Sigmoid colon (tissue), 6 donors: ENCODE measurements at regions not wholly inside any gene's neighbourhood (a gene's known extent, or its start where the extent isn't known, plus 50 kb on each side); places are given as distances from the start of the nearest gene placed in this dataset.

Experiments used
- DNase-seq: peaks from one replicate; pipeline ENCODE4 v3.0.0-alpha.2; 2019
- H3K27ac ChIP-seq, 4 donors: fragments of 200-600 bp; sonication (generic); one replicate each; pipeline ENCODE4 v1.5.1; 2016 to 2019; ENCODE audit warnings: mild to moderate bottlenecking in 1 of 4
- H3K27me3 ChIP-seq, 3 donors: fragments of 200-600 bp; sonication (generic); one replicate each; pipeline ENCODE4 v1.5.1; 2019; ENCODE audit warnings: mild to moderate bottlenecking in 1 of 3
- H3K36me3 ChIP-seq, 4 donors: fragments of 200-600 bp; sonication (generic); one replicate each; pipeline ENCODE4 v1.5.1; 2016 to 2019
- H3K4me1 ChIP-seq, 4 donors: fragments of 200-600 bp; sonication (generic); one replicate each; pipeline ENCODE4 v1.5.1; 2017 to 2019
- H3K4me3 ChIP-seq, 4 donors: fragments of 200-600 bp; sonication (generic); one replicate each; pipeline ENCODE4 v1.5.1; 2017 to 2019; ENCODE audit warnings: mild to moderate bottlenecking in 2 of 4, moderate library complexity in 1 of 4
- H3K9me3 ChIP-seq, 4 donors: fragments of 200-600 bp in 3 of 4; sonication (generic) in 3 of 4; one replicate each; pipeline versions ENCODE4 v1.5.1 to v1.6.1; 2013 to 2019
- CTCF ChIP-seq, 4 experiments: fragments of 450-650 bp in 3 of 4; fragments of 200-600 bp in 1 of 4; IDR thresholded peaks; one replicate each; pipeline ENCODE4 v1.5.1; 2016 to 2019; ENCODE audit warnings: antibody characterized with exemption in 4 of 4, mild to moderate bottlenecking in 3 of 4, moderate library complexity in 2 of 4
- EP300 ChIP-seq, 4 donors: sonication (generic); formaldehyde crosslinking; IDR thresholded peaks; one replicate each; pipeline ENCODE4 v1.6.1; 2017; ENCODE audit warnings: antibody characterized with exemption in 4 of 4
- POLR2A ChIP-seq, 2 donors: fragments of 450-650 bp; IDR thresholded peaks; one replicate each; pipeline ENCODE4 v1.6.1; 2016; ENCODE audit warnings: antibody characterized with exemption in 2 of 2, mild to moderate bottlenecking in 2 of 2, moderate library complexity in 2 of 2
- POLR2AphosphoS5 ChIP-seq, 4 donors: sonication (generic); formaldehyde crosslinking; IDR thresholded peaks; one replicate each; pipeline ENCODE4 v1.6.1; 2017; ENCODE audit warnings: antibody characterized with exemption in 4 of 4
- WGBS, 2 donors: extraction: QIAGEN DNeasy Blood & Tissue Kit; methylation state at CpG; one replicate each; pipeline ENCODE4 v1.1.7; 2013; 5-methylcytosine and 5-hydroxymethylcytosine counted together
- intact Hi-C: fragments of 100-400 bp; cut with DNase I; formaldehyde crosslinking; loops from one replicate; pipeline ENCODE4 v1.15.1; 2023
- donor health status: healthy with polysubstance abuse.
- donor health status: healthy.

GRCh38 chr15:53397041-53397616 lies 362.3 kb downstream of the WDR72 start:
- no peaks in the 10 kb centered on the region for H3K27me3 ChIP-seq
- DNase-seq, result no peak
- no peaks in the 10 kb centered on the region for H3K4me1 ChIP-seq
- WGBS, 2 donors, result 84 to 87% methylated on average over 3 of the region's 3 CpGs
- H3K36me3 ChIP-seq, result no peaks in the 10 kb centered on the region
- no peak overlapping the region for H3K4me3 ChIP-seq
- TF ChIP-seq POLR2AphosphoS5 (IDR thresholded peaks at IDR 0.05), result no peak
- no peak for TF ChIP-seq POLR2A (IDR thresholded peaks at IDR 0.05)
- intact Hi-C loops, result no loop called here
- no peaks in the 10 kb centered on the region for H3K9me3 ChIP-seq
- H3K27ac ChIP-seq, result no peak overlapping the region

GRCh38 chr15:53395871-53396270 lies 363.6 kb downstream of the WDR72 start:
- Histone ChIP-seq H3K4me1 (no peaks in the 10 kb centered on the region), H3K4me3 (no peak overlapping the region), H3K36me3 (no peaks in the 10 kb centered on the region), H3K27ac (no peak overlapping the region), H3K9me3 (no peaks in the 10 kb centered on the region), H3K27me3 (no peaks in the 10 kb centered on the region)
- intact Hi-C loops, result no loop called here
- TF ChIP-seq POLR2AphosphoS5 (IDR thresholded peaks at IDR 0.05), result no peak
- no peak for TF ChIP-seq POLR2A (IDR thresholded peaks at IDR 0.05)
- TF ChIP-seq CTCF (IDR thresholded peaks at IDR 0.05), result no peak
- no peak for TF ChIP-seq EP300 (IDR thresholded peaks at IDR 0.05)
- DNase-seq, result no peak
- 89 to 92% methylated on average over 2 of the region's 2 CpGs for WGBS, 2 donors

DNA sequence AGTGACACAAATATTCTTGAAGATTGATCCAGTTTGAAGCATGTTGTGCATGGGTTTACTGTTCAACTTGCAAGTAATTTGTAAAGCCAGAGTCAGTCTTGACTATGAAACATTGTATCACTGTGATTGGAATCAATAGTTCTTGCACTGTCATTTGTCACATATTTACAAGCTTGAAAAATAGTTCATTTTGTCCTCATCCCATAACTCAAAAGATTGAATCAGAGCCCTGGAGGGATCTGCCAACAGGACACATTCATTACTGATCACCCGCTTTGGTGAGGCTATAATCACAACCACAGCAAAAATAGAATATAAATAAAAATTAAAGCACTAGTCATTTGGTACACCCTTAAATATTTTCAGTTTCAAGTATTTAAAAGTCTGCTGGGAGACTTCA lies 368.9 kb downstream of the WDR72 start:
- no peaks in the 10 kb centered on the region for H3K4me1 ChIP-seq
- no peak for TF ChIP-seq POLR2AphosphoS5 (IDR thresholded peaks at IDR 0.05)
- TF ChIP-seq EP300 (IDR thresholded peaks at IDR 0.05), result no peak
- TF ChIP-seq POLR2A (IDR thresholded peaks at IDR 0.05), result no peak
- no peak for TF ChIP-seq CTCF (IDR thresholded peaks at IDR 0.05)
- H3K27me3 ChIP-seq, result no peaks in the 10 kb centered on the region
- DNase-seq, result no peak
- H3K9me3 ChIP-seq, result no peaks in the 10 kb centered on the region
- 95% methylated on average over 1 of the region's 1 CpG for WGBS, 2 donors
- no peak overlapping the region for H3K4me3 ChIP-seq
- intact Hi-C loops, result no loop called here
- no peak overlapping the region for H3K27ac ChIP-seq
- no peaks in the 10 kb centered on the region for H3K36me3 ChIP-seq

DNA sequence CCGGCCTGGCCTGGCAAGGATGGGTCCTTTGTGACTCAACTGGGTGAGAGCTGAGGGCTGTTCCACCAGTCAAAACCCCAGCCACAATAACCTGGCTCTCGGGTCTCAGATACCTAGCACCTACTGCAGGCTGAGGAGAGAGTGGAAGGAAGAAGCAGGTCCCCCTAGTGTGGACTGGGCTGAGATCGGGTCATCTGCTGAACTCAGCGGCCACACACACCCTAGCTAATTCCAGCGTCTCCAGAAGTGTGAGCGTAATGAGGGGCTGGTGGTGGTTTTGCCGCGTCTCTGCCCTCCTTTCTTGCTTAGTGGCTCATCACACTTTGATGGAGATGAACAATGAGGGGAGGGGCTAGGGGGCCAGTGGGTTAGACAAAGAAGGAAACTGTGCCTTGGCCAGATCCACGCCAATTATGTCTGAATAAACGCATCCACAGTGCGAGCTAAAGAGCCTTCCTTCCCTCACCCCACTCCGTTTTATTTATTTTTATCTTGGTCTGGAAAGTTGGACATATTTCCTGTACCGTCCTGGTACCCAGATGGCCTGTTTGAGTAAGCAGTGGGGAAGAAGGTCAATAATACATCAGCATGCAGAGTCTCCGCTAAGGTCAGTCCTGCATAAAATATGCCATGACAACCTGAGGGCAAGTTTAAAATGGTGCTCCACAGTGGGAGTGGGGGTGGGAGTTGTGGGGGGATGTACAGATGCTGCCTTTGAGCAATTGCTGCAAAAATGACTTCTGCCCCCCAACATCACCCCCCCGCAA lies 370.0 kb downstream of the WDR72 start:
- Histone ChIP-seq H3K27ac (no peak overlapping the region), H3K36me3 (no peaks in the 10 kb centered on the region), H3K9me3 (no peaks in the 10 kb centered on the region), H3K27me3 (no peaks in the 10 kb centered on the region), H3K4me3 (no peak overlapping the region), H3K4me1 (no peaks in the 10 kb centered on the region)
- no peak for DNase-seq
- intact Hi-C loops, result no loop called here
- 86 to 87% methylated on average over 15 of the region's 15 CpGs for WGBS, 2 donors
- TF ChIP-seq EP300 (IDR thresholded peaks at IDR 0.05), result no peak
- no peak for TF ChIP-seq CTCF (IDR thresholded peaks at IDR 0.05)
- TF ChIP-seq POLR2A (IDR thresholded peaks at IDR 0.05), result no peak
- no peak for TF ChIP-seq POLR2AphosphoS5 (IDR thresholded peaks at IDR 0.05)

DNA sequence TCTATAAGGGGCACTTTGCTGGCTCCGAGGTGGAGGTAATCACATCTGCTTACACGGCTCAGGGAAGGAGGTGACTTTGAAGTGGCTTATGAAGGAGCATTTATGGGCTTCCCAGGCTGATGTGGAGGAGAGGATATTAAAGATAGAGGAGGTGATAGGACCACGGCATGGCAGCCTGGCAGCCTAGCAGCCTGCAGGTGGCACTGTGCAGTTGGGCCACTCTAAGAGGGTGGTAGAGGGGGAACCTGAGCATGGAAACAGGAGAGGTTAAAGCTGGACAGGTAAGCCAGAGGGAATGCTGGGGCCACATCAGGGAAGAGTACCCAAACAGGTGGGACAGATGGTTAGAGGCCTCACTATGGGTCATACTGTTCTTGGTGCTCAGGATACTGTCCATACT lies 375.0 kb downstream of the WDR72 start:
- no peaks in the 10 kb centered on the region for H3K27me3 ChIP-seq
- no peak for DNase-seq
- H3K9me3 ChIP-seq, result no peaks in the 10 kb centered on the region
- H3K4me3 ChIP-seq, result no peak overlapping the region
- no peaks in the 10 kb centered on the region for H3K36me3 ChIP-seq
- no peak overlapping the region for H3K27ac ChIP-seq
- TF ChIP-seq POLR2A (IDR thresholded peaks at IDR 0.05) (no peak), CTCF (IDR thresholded peaks at IDR 0.05) (no peak)
- intact Hi-C loops, result no loop called here
- 34 to 53% methylated on average over 3 of the region's 3 CpGs for WGBS, 2 donors
- H3K4me1 ChIP-seq, result no peaks in the 10 kb centered on the region
